AG08396 (cell line): ENCODE measurements at regions not wholly inside any gene's neighbourhood (a gene's known extent, or its start where the extent isn't known, plus 50 kb on each side); places are given as distances from the start of the nearest gene placed in this dataset.
"Not testable (repeated sequence)": the region's sequence is repeated elsewhere in the genome, so short reads cannot be mapped to it uniquely, and the experiment has no call there.

Source experiments
- DNase-seq: peaks from one replicate; pipeline ENCODE4 v3.0.0; 2012; ENCODE audit warnings: low spot score, mixed read lengths

- no peak for DNase-seq
Measured at GRCh38 chr11:97570636-97571035, 1180.8 kb downstream of the JRKL start.

DNA sequence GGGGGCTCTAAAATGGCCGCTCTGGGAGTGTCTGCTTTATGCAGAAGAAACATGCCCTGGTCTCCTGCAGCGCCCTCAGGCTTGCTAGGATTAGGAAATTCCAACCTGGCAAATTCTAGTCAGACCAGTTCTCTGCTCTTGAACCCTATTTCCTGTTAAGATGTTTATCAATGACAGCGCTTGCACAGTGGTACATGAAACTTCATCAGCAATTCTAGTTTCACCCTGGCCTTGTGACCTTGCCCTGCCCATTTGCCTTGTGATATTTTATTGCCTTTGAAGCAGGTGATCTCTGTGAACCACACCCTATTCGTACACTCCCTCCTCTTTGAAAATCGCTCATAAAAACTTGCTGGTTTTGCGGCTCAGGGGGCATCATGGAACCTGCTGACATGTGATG is 1184.0 kb downstream of the JRKL start:
- DNase-seq = not testable (repeated sequence)

GRCh38 chr11:97574976-97575665 is 1185.3 kb downstream of the JRKL start:
- DNase-seq = no peak

DNA sequence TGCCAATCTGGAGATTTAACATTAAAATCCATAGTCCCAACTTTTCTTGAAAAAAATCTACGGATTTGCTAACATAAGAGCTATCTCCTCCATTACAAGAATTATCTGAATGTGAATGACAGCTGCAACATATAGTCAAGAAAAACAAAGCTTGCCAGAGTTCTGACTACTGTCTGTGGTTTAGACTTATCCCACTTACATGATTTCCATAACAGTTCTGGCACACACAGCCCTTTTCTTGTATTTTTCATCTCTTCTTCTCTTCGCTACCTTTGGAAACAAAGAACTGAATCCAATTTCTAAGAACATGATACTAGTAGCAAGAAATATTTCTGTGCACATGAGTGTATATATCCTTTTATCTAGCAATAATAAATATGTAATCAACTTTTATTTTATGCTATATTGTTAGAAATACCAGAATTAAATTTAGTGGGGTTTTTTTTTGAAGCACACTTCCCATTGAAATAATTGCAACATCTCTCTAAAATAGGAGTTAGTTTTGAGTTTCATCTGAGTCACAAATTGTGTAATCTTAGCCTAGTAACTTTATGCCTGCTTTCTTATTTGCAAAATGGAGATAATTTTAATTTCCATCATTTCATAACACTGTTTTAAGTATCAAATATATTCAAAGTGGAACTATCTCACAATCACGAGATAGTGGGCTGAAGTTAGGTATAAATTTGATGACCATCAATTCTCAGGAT is 1217.6 kb downstream of the JRKL start:
- no peak for DNase-seq

- no peak for DNase-seq
Measured at GRCh38 chr11:97610000-97610399, 1220.2 kb downstream of the JRKL start.

- no peak for DNase-seq
Measured at GRCh38 chr11:97610854-97611253, 1221.0 kb downstream of the JRKL start.

DNA sequence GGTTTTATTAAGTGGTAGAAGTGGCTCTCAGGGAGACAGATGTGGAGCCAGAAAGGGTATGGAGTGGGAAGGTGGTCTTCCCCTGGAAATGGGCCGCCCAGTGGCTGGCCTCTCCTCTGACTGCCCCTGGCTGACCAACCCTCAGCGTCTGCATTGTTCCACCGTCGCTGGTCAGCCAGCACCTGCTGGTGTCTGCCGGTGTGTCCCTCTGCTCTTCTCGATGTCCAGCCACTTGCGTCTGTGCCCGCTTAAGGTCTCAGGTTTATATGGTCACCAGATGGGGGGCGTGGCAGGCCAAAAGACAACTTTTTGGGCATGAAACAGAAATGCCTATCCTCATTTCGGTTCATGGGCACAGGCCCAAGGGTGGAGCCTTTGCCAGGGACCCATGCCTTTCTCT is 1221.5 kb downstream of the JRKL start:
- DNase-seq = no peak

DNA sequence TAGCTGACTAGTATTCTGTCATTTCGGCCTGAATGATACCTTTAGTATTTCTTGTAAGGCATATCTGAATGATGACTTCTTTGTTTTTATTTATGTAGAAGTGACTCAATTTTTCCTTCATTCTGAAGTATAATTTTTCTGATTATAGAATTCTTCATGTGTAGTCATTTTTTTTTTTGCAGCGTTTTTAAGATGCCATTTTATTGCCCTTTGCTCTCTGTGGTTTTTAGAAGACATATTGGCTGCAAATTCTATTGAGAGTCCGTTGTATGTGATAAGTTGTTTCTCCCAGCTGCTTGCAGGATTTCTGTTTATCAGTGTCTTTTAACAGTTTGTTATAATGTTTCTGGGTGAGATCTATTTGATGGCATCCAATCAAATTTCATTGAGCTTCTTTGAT is 1224.8 kb downstream of the JRKL start:
- no peak for DNase-seq

DNA sequence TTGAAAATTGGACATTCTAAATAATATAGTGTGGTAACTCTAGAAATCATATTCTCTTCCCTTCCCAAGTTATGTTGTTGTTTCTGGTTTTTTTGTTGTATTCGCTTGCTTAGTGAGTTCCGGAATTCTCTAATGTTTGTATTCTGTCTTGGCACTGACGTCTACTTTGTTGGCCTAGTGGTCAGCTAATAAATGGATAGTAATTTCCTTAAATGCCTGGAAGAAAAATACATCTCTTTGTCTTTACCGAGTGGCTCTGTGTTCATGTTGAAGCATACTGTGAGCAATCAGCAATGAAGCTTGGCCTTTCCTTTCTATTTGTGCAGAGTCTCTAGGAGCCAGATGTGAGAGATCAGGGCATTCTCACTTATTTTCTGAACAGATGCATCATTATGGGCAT is 1225.7 kb downstream of the JRKL start:
- DNase-seq = no peak

DNA sequence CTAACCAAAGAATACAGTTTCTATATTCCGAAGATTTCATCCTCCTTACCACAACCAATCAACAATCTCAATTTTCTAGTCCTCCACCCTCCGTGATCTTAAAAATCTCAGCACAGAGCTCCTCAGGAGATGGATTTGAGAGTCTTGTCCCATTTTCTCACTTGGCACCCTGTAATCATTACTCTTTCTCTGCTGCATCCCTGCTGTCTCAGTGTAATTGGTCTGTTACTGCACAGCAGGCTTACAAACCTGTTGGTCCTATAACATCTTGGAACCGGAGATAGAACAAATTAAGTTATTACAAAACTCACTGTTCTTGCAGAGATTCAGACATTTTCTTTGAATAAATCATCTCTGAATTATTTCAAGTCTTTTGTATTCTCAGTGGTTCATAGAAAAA is 1227.2 kb downstream of the JRKL start:
- DNase-seq = no peak

- no peak for DNase-seq
Measured at GRCh38 chr11:97620007-97620406, 1230.2 kb downstream of the JRKL start.

DNA sequence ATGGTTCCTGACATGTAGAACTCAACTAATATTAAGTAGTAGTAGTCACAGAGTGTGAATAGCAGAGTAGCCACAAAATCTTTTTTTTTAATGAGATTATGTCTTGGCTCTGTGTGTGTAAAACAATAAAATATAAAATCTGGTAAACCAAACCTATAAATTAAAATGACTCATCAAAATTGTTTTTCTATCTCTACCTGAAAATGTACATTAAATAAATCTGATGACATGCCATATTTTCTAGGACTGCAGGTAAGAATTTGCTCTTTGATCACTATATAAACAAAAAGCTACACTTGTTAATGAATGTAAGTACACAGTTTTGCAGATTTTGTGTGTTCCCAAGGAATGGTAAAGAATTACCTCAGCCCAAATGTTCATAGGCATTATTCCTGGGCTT is 1231.5 kb downstream of the JRKL start:
- DNase-seq = no peak

DNA sequence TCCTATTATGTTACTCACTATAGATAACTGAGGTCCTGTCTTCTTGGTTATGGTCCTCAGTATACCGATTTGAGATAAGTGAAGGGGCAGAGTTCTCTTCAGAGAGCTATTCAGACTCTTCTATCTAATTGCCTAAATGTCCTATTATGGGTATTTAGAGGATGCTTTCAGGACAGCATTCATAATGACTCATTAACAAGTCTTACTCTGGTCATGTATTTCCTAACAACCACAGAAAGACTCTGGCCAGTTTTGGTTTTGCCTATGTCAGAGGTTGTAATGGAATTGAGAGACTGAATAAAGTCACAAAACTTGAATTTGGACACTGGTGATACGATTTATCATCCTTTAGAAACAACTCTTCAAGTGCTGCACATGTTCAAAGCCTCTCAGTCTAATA is 1233.0 kb downstream of the JRKL start:
- no peak for DNase-seq

DNA sequence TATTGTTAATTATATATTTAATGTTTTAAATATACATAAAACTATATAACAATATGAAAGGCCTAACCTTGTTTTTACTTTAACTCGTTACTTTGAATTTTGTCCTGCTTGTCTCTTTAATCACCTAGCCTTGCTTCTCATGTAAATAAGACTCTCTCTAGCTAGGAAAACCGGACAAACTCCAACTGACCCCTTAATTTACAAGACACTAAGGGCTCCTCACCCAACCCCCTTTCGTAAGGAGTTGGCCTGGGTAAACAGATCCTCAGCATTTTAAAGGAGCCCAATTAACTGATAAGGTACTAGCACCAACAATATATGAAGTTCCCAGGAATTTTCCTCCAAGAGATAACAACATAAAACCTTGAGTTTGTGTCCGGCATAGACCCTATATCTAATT is 1246.9 kb downstream of the JRKL start:
- not testable (repeated sequence) for DNase-seq

DNA sequence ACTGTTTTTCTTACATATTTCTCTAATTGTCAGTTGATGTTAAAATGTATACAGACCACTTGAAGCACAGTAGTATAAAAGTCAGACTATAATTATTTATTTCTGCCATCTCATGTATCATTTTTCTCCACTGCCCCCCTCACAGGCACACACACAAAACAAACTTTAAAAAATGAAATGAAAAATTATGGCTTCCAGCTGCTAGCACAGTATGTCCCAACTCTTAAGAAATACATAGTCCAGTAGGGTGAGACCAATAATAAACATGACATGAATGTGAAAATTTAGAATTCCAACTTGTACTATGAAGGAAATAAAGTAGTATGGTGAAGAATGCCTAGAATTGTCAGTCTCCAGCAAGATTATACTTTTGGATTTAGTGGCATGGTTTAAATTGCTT is 1247.9 kb downstream of the JRKL start:
- DNase-seq = no peak

DNA sequence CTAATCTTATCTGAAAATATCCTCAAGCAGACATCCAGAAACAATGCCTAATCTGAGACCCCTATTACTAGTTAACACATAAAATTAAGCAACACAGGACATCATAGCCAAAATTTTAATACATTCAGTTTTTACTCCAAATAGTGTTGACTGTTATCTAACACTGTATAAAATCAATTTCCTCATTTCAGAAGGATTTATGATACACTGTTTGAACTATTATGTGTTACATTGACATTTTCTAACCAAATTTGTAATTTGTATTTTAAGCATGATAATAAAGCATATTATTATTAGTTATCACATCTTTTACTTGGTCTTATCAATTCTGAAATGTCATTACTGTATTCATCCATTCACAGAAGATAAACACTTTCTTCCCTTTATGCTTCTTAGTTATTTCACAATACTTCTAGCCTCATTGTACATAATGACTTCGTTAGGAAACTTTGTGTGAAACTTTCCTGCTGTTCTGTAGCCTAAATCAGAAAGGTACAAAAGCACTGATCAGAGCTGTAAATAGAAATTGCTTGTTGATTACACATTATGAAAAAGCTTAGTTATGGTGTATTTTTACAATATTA is 1248.9 kb downstream of the JRKL start:
- DNase-seq = no peak

DNA sequence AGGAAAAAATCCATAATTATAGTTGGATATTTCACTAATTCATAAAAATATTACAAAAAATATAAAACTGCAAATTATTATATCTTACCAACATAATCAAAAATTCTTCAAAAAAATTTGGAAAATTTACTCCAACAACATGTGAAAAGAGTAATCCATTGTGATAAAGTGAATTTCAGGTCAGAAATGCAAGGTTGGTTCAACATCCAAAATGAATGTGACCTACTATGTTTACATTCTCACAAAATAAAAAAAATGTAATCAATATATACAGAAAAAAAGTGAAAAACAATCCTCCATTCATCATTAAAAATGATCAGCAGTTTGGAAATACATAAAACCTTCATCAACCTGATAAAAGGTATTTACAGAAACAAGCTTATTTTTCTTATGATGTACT is 1252.2 kb downstream of the JRKL start:
- DNase-seq = no peak

DNA sequence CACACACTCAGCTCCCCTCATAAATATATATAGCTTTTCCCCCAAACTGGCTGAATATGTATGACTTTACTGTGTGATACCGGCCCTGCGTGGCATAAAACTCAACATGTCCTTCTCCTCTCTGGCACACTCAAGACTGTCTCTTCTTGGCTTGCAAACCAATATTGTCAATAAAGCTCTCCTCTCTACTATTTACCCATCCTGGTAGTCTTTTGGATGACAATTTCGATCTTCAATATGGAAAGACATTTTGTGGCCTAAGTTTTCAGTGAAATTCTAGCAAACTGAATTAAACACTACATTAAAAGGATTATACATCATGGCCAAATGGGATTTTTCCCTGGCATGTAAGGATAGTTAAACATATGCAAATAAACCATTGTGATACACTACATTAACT is 1255.9 kb downstream of the JRKL start:
- no peak for DNase-seq

- DNase-seq = no peak
Measured at GRCh38 chr11:97656356-97656755, 1266.5 kb downstream of the JRKL start.

DNA sequence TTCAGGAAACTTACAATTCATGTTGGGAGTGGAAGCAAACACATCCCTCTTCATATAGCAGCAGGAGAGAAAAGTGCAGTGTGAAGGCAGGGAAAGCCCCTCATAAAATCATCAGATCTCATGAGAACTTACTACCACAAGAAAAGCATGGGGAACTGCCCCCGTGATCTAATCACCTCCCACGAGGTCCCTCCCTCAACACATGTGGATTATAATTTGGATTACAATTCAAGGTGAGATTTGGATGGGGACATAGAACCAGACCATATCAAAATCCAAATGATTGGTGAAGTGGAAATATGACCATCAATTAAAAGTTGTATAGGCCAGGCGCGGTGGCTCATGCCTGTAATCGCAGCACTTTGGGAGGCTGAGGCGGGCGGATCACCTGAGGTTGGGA is 1268.0 kb downstream of the JRKL start:
- DNase-seq = no peak

- no peak for DNase-seq
Measured at GRCh38 chr11:97667057-97667456, 1277.2 kb downstream of the JRKL start.

DNA sequence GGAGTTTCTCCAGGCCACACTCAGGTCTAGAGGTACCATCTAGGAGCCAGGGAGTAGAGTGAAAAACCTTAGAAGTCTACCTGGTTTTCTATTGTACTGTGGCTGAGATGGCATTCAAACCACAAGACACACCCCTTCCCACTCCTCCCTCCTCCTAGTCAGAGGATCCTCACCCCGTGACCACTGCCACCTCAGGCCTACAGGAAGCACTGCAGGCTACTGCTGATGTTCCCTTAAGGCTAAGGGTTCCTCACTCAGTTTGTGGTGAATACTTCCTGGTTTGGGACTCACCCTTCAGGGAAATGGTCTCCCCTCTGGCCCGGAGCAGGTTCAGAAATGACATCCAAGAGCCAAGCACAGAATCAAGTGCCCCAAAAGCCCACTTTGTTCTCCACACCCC is 1293.9 kb downstream of the JRKL start:
- DNase-seq = no peak
